Prostate gland (tissue), 2 donors: ENCODE measurements at regions not wholly inside any gene's neighbourhood (a gene's known extent, or its start where the extent isn't known, plus 50 kb on each side); places are given as distances from the start of the nearest gene placed in this dataset.

Experiments used
- CTCF ChIP-seq, 4 experiments: fragments of 200-600 bp in 2 of 4; fragments of 450-650 bp in 2 of 4; sonication (generic) in 2 of 4; IDR thresholded peaks; 1 replicate in 3 of 4; 2 replicates in 1 of 4; pipeline ENCODE4 v1.5.1; 2016 to 2019; ENCODE audit warnings: antibody characterized with exemption in 4 of 4, mild to moderate bottlenecking in 2 of 4, moderate library complexity in 2 of 4
- POLR2A ChIP-seq: fragments of 450-650 bp; IDR thresholded peaks from one replicate; pipeline ENCODE4 v1.6.1; 2016; ENCODE audit warnings: antibody characterized with exemption, mild to moderate bottlenecking

DNA sequence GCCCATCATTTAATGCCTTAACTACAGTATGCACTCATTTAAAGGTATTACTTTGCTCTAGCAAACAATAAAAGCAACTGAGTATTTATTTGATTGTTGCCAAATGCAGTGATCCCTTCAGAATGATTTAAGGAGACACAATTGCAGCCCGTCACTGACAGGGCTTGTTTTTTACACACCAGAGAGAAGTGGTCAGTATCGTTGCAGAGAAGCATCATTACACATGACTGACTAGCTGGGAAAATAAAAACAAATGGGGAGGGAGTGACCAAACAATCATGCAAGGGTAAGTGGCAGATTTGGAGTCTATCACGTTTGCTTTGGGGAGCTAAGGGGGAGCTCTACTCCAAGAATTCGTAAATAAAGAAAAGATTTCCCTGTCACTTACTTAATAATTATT is 1685.3 kb upstream of the TENM3 start:
- TF ChIP-seq POLR2A: no peak
- TF ChIP-seq CTCF (IDR thresholded peaks at IDR 0.05): no peak
